HG03060 (cell line): ENCODE measurements at regions not wholly inside any gene's neighbourhood (a gene's known extent, or its start where the extent isn't known, plus 50 kb on each side); places are given as distances from the start of the nearest gene placed in this dataset.

Source experiments
- ATAC-seq: cut with Tn5 transposase; IDR thresholded peaks from one replicate; pipeline ENCODE4 v1.9.1; 2021; ENCODE audit warnings: low read depth, moderate number of reproducible peaks; ENCODE audit not compliant: unreplicated experiment

DNA sequence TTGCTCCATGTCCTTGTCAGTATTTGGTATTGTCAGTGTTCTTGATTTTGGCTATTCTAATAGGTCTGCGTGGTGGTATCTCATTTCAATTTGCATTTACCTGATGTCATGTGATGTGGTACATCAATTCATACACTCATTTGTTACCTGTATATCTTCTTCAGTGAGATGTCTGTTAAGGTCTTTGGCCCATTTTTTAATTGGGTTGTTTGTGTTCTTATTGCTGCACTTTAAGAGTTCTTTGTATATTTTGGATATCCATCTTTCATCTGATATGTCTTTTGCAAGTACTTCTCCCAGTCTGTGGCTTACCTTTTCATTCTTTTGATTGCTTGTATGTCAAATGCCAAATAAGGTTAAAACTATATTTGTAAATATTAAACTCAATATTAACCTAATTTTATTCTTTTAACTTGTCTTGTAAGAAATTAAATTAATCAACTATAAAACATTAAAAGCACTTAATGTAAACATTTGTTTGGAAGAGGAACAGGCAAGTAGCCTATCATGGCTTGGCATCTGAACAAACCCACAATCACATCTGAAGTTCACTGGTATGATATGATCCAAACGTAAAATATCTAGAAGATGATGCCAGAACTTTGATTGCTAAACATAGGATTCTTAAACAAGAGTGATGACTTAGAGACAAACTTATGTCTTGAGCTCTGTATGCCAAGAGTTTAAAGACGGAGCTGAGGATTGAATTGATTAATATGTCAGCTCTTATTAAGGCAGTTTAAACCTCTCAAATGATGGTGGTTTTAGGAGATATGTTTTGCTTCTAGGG, 587.3 kb downstream of the ANXA1 start:
- ATAC-seq, result no peak

DNA sequence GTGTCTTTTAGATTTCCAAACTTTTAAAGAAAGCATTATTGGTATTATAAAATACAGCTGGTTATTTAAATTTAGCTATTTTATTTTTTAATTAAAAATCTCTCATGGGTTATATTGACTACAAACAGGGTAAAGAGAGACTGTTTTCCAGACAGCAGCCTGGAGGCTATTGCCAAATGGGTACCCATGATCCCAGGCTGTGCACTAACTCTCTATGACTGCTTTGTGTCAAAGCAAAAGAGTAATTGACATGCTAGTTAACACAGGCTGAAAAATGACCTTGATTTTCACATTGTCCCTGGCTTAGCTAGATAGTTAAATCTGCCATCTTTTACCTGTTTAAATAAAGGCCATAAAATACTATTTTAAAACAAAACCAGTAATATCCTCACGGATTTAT, 589.7 kb downstream of the ANXA1 start:
- no peak for ATAC-seq

DNA sequence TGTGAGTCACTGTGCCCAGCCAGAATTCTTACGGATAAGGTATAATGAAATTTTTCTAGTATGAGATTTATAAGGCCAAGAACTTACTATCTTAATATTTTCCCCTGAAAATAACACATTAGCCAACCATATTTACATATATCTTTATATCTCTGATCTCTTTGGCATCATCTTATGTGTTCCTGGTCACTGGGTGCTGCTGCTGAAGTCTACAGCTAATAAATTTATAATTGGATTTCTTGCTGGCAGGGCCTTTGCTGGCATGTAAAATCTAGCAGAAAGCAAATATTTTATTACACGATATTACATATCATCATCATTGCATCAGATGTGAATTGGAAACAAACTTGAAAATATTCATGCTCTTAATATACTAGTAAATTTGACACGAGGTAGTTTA, 590.7 kb downstream of the ANXA1 start:
- ATAC-seq, result no peak

GRCh38 chr9:73743826-73744225, 592.2 kb downstream of the ANXA1 start:
- ATAC-seq, result no peak

DNA sequence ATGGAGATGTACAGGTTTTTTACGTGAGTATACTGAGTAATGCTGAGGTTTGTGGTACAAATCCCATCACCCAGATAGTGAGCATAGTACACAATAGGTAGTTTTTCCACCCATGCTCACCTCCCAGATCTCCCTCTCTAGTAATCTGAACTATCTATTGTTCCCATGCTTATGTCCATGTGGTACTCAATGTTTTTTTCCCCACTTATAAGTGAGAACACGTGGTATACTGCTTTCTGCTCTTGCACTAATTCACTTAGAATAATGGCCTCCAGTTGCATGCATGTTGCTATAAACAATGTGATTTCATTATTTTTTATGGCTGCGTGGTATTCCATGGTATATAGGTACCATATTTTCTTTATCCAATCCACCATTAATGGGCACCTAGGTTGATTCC, 593.9 kb downstream of the ANXA1 start:
- no peak for ATAC-seq

DNA sequence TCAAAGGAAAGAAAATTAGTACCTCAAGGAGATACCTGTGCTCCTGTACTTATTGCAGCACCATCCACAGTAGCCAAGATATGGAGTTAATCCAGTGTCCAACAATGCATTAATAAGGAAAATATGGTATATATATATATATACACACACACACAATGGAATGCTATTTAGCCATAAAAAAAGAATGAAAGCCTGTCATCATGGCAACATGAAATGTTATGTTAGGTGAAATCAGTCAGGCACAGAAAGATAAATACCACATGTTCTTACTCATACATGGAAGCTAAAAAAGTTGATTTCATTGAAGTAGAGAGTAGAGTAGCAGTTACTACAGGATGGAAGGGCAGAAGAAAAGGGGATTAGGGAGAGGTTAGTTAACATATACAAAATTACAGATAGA, 601.5 kb downstream of the ANXA1 start:
- ATAC-seq, result no peak

DNA sequence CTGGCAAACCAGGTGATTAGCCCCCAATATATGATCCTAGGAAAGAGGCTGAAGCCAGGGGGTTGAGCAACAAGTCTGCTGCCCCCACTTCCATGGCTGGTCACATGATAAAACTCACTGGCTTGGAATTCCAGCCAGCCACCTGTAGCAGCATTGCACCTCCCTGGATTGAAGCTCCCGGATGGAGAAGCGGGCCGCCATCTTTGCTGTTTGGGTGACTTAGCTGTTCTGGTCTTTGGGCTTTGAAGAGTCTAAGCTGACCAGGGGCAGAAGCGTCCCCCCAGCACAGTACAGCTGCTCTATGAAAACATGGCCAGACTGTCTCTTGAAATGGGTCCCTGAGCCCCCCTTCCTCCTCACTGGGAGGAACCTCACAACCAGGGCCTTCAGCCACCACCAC, 610.2 kb downstream of the ANXA1 start:
- no peak for ATAC-seq

- no peak for ATAC-seq
Measured at GRCh38 chr9:73773896-73774295, 622.2 kb downstream of the ANXA1 start.

GRCh38 chr9:73775757-73776156, 624.1 kb downstream of the ANXA1 start:
- no peak for ATAC-seq

DNA sequence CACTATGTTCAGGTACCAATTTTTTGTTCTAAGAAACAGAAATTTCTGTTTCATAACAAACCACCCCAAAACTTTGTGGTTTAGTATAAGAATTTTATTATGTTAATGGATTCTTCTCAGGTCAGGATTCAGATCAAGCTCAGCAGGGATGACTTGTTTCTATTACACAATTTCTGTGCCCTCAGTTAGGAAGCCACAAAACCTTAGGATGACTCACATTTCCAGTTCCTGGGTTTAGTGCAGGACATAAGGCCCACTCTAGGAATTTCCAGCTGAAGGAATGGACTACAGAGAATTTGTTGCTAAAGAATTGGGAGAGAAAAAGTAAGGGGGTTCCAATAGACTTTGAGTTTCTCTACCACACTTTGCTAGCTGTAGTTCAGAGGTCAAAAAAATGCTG, 629.3 kb downstream of the ANXA1 start:
- ATAC-seq, result no peak

DNA sequence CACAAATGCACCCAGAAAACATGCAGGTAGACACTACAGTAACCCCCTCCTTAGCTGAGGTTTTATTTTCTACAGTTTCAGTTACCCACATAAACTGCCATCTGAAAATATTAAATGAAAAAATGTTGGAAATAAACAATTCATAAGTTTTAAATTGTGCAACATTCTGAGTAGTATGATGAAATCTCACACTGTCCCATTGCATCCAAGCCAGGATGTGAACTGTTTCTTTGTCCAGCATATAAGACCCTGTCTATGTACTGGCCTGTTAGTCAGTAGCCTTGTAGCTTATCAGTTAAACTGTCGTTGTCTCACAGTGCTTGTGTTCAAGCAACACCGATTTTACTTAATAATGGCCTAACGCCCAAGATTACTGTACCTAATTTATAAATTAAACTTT, 630.5 kb downstream of the ANXA1 start:
- ATAC-seq, result no peak

DNA sequence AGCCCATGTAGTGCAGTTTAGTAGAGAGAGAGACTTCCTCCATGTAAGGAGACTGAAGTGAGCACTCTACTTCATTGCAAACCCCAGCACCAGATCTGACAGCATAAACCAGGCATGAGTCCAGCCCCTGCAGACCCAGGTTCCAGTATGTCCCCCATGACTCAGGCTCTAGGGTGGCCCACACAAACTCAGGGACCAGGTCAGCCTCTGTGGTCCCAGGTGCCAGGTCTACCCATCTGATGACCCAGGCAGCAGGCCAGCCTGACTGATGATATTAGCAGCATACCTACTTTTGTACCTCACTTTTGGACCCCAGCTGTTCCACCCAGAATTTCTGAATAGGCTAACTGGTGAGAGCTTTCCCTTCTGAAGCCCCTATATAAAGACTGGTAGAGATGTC, 647.8 kb downstream of the ANXA1 start:
- ATAC-seq, result no peak

DNA sequence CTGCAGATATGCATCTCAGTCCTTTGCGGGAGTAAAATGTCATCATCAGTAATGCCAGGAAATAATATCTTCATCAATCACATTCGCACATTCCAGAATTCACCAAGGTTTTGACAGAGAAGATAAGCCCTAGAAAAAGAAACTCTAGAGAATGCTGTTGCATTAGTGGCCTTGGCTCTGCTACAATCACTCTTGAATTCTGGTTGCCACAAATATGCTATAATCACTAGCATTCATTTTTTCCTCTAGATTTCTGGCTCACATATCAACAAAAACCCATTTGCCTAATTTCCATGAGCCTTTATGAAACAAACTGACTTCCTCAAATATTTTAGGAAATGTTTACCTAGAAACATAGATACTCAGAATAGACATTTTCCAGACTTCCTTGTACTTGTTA, 653.4 kb downstream of the ANXA1 start:
- ATAC-seq, result no peak

GRCh38 chr9:73805853-73806458, 654.3 kb downstream of the ANXA1 start:
- no peak for ATAC-seq

DNA sequence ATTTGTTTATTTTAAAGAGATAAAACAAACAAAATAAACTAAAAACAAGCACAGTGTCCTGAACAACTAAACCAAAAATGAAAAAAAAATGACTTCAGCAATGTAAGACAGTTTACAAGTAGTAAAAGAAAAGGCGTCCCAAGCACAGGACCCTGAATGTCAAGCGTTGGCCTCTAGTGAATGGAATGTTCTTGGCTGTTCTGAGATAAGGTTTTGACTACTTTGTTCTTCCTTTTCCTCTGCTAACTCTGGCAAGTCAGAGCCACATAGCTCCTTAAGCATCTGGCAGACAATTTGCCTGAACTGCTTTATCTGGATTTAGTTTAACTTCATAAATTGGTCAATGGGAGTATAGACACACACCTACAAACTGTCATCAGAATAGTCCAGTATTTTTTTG, 655.2 kb downstream of the ANXA1 start:
- ATAC-seq, result no peak

- no peak for ATAC-seq
Measured at GRCh38 chr9:73807952-73808351, 656.3 kb downstream of the ANXA1 start.

DNA sequence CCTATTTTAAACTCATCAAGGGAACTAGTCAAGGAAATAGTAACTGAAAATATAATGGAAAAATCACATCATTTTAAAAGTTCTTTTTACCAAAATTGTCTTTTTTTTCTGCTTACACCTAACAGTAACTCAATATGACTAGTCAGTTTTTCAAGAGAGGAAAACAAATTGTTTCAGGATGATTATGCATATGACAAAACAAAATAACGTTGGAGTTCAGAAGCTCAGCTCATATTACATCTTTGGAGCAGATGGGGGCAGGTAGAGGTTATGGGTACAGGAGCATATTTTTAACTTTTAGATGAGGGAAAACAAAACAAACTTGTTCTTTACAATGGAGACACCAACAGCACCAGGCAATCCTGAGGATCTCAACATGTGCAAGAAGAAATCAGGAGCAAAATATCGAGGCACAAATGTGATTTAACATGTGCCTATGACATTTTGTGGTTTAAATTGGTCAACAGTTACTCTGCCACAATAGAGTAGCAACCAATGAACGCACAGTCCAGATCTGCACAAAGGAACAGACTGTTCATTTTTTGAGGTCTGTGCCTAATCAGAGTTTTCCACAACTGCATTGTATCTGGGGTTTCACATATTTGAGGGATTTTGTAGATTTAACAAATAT, 659.0 kb downstream of the ANXA1 start:
- no peak for ATAC-seq

DNA sequence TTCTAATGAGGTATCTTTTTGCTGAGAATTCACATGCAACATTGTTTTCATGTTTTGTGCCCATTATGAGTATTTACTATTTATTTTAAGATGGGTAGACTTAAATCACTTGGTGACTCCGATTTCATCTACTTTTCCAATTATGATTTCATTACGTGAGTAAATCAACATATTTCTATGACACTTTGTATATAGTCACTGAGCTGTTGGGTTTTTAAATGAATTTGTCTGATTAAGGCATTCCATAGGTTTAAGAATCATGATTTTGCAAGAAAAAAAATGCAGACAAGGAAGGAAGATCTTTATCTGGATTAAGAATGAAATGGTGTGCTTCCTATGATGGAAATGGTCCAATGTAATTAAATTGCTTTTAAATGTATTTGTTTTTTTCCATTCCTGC, 661.9 kb downstream of the ANXA1 start:
- ATAC-seq, result no peak

- ATAC-seq, result no peak
Measured at GRCh38 chr9:73816905-73817304, 665.2 kb downstream of the ANXA1 start.

DNA sequence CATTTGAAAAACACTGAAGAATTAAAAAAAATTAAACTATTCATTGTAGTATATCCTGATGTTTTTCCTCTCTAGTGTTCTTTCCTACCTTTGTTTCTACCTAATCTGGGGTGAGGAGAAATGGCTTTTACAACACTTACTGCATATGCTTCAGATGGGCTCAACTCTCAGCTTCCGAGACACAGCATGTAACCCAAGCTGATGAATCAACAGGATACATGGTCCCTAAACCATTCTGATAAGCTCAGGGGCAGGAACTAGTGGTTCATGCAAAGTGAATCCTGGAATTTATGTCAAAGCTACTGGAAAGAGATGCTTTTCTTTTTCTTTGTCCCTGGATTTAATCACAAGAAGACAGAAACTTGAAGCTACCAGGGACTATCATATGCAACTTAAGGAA, 672.5 kb upstream of the RORB start:
- ATAC-seq, result no peak

GRCh38 chr9:73838871-73839270, 658.3 kb upstream of the RORB start:
- no peak for ATAC-seq

GRCh38 chr9:73839471-73839870, 657.7 kb upstream of the RORB start:
- ATAC-seq, result no peak
